Mesenchymal stem cell (in vitro differentiated cells and primary cell): ENCODE measurements at regions not wholly inside any gene's neighbourhood (a gene's known extent, or its start where the extent isn't known, plus 50 kb on each side); places are given as distances from the start of the nearest gene placed in this dataset.
A peak's percentile ranks its signal among the peaks of the same experiment; 100 is the strongest.
"Not testable (repeated sequence)": the region's sequence is repeated elsewhere in the genome, so short reads cannot be mapped to it uniquely, and the experiment has no call there.

Experiments used
- DNase-seq: peaks from one replicate; pipeline ENCODE4 v3.0.0-alpha.2; 2013
- H2AFZ ChIP-seq: one replicate; pipeline ENCODE4 v1.6.1; 2013; ENCODE audit warnings: low read depth, mild to moderate bottlenecking, control low read depth, inconsistent platforms, low read length, moderate library complexity
- H2AK5ac ChIP-seq: 2 replicates; pipeline ENCODE4 v1.6.1; 2013; ENCODE audit warnings: low read length, moderate library complexity, mild to moderate bottlenecking, inconsistent platforms; ENCODE audit not compliant: severe bottlenecking
- H2BK120ac ChIP-seq: one replicate; pipeline ENCODE4 v1.6.1; 2013; ENCODE audit warnings: low read depth, mild to moderate bottlenecking, inconsistent platforms, low read length, moderate library complexity
- H2BK12ac ChIP-seq, 2 experiments: one replicate each; pipeline ENCODE4 v1.6.1; 2013; ENCODE audit warnings: inconsistent platforms in 2 of 2, low read length in 2 of 2, mild to moderate bottlenecking in 2 of 2, moderate library complexity in 2 of 2, control low read depth in 1 of 2
- H2BK15ac ChIP-seq: one replicate; pipeline ENCODE4 v1.6.1; 2013; ENCODE audit warnings: mild to moderate bottlenecking, low read depth, inconsistent platforms; ENCODE audit not compliant: poor library complexity, severe bottlenecking
- H2BK5ac ChIP-seq: 2 replicates; pipeline ENCODE4 v1.6.1; 2013; ENCODE audit warnings: low read depth, mild to moderate bottlenecking, low read length, control low read depth, inconsistent platforms; ENCODE audit not compliant: poor library complexity, severe bottlenecking
- H3K14ac ChIP-seq, 2 experiments: one replicate each; pipeline ENCODE4 v1.6.1; 2013; ENCODE audit warnings: inconsistent platforms in 2 of 2, low read length in 2 of 2, control low read depth in 1 of 2, mild to moderate bottlenecking in 1 of 2, moderate library complexity in 1 of 2
- H3K18ac ChIP-seq, 2 experiments: one replicate each; pipeline ENCODE4 v1.6.1; 2013; ENCODE audit warnings: inconsistent platforms in 2 of 2, low read length in 2 of 2, control low read depth in 1 of 2, low read depth in 1 of 2, mild to moderate bottlenecking in 1 of 2
- H3K23ac ChIP-seq, 2 experiments: one replicate each; pipeline ENCODE4 v1.6.1; 2013; ENCODE audit warnings: inconsistent platforms in 2 of 2, low read length in 2 of 2, mild to moderate bottlenecking in 2 of 2, moderate library complexity in 2 of 2, control low read depth in 1 of 2
- H3K27ac ChIP-seq: 2 replicates; pipeline ENCODE4 v1.5.1; 2013; ENCODE audit warnings: mild to moderate bottlenecking, moderate library complexity, low read length, control low read depth, inconsistent platforms; ENCODE audit not compliant: poor library complexity, severe bottlenecking
- H3K27me3 ChIP-seq, 2 experiments: 2 replicates each; pipeline versions ENCODE4 v1.6.1 to v1.7.0; 2013; ENCODE audit warnings: low read length in 2 of 2, mild to moderate bottlenecking in 2 of 2, moderate library complexity in 2 of 2, control low read depth in 1 of 2, inconsistent platforms in 1 of 2; ENCODE audit not compliant: control insufficient read depth in 1 of 2, insufficient read depth in 1 of 2
- H3K36me3 ChIP-seq, 2 experiments: 2 replicates each; pipeline versions ENCODE4 v1.6.1 to v1.7.0; 2013; ENCODE audit warnings: low read length in 2 of 2, control low read depth in 1 of 2, inconsistent platforms in 1 of 2, low read depth in 1 of 2, mild to moderate bottlenecking in 1 of 2; ENCODE audit not compliant: insufficient read depth in 2 of 2, control insufficient read depth in 1 of 2
- H3K4ac ChIP-seq, 2 experiments: one replicate each; pipeline ENCODE4 v1.6.1; 2013; ENCODE audit warnings: inconsistent platforms in 2 of 2, low read length in 2 of 2, mild to moderate bottlenecking in 2 of 2, moderate library complexity in 2 of 2, control low read depth in 1 of 2, low read depth in 1 of 2
- H3K4me1 ChIP-seq: 2 replicates; pipeline ENCODE4 v1.6.1; 2013; ENCODE audit warnings: low read depth, low read length, control low read depth; ENCODE audit not compliant: control insufficient read depth, insufficient read depth
- H3K4me2 ChIP-seq: 2 replicates; pipeline ENCODE4 v1.6.1; 2013; ENCODE audit warnings: low read length, mild to moderate bottlenecking, inconsistent platforms; ENCODE audit not compliant: poor library complexity, severe bottlenecking
- H3K4me3 ChIP-seq, 2 experiments: 2 replicates each; pipeline versions ENCODE4 v1.5.1 to v1.7.0; 2013; ENCODE audit warnings: low read length in 2 of 2, mild to moderate bottlenecking in 2 of 2, control low read depth in 1 of 2, low read depth in 1 of 2; ENCODE audit not compliant: insufficient read depth in 1 of 2
- H3K79me1 ChIP-seq: replicated peaks from 2 replicates; pipeline ENCODE4 v1.6.1; 2013; ENCODE audit warnings: mild to moderate bottlenecking, control low read depth, low read length, inconsistent platforms; ENCODE audit not compliant: poor library complexity, severe bottlenecking
- H3K9ac ChIP-seq: 2 replicates; pipeline ENCODE4 v1.7.0; 2013; ENCODE audit warnings: mild to moderate bottlenecking, low read length, moderate library complexity
- H3K9me3 ChIP-seq: 2 replicates; pipeline ENCODE4 v1.7.0; 2013; ENCODE audit warnings: mild to moderate bottlenecking, low read length; ENCODE audit not compliant: control insufficient read depth
- H4K8ac ChIP-seq: one replicate; pipeline ENCODE4 v1.6.1; 2013; ENCODE audit warnings: inconsistent platforms, mild to moderate bottlenecking, low read length, moderate library complexity
- H4K91ac ChIP-seq: one replicate; pipeline ENCODE4 v1.6.1; 2013; ENCODE audit warnings: mild to moderate bottlenecking, low read length, inconsistent platforms
- WGBS: methylation state at CpG from one replicate; pipeline ENCODE4 v1.1.7; 2013; ENCODE audit warnings: mixed read lengths; 5-methylcytosine and 5-hydroxymethylcytosine counted together

GRCh38 chr7:16944936-16945335 lies 63.2 kb upstream of the AGR3 start:
- H2BK5ac ChIP-seq: no peak overlapping the region
- H3K36me3 ChIP-seq: peaks cover 0 to 7% of the 10 kb centered on the region in 2 experiments
- no peak overlapping the region for H3K23ac ChIP-seq
- H2BK15ac ChIP-seq: no peak overlapping the region
- 100% methylated on average over 1 of the region's 1 CpG for WGBS
- H4K8ac ChIP-seq: no peak overlapping the region
- no peak overlapping the region for H2AK5ac ChIP-seq
- H3K79me1 ChIP-seq: no peaks in the 10 kb centered on the region
- no peak overlapping the region for H3K14ac ChIP-seq
- H4K91ac ChIP-seq: no peak overlapping the region
- no peak overlapping the region for H2BK12ac ChIP-seq
- no peaks in the 10 kb centered on the region for H3K4me1 ChIP-seq
- H3K27ac ChIP-seq: no peak overlapping the region
- no peak overlapping the region for H3K18ac ChIP-seq
- H3K27me3 ChIP-seq: no peaks in the 10 kb centered on the region
- peaks cover 22% of the 10 kb centered on the region for H3K9me3 ChIP-seq
- H2AFZ ChIP-seq: no peak overlapping the region
- H3K4me3 ChIP-seq: no peak overlapping the region
- DNase-seq: no peak
- H3K9ac ChIP-seq: no peak overlapping the region
- no peak overlapping the region for H2BK120ac ChIP-seq
- no peak overlapping the region for H3K4ac ChIP-seq
- H3K4me2 ChIP-seq: no peak overlapping the region

GRCh38 chr7:16945372-16945771 lies 63.6 kb upstream of the AGR3 start:
- Histone ChIP-seq H3K4me1 (no peaks in the 10 kb centered on the region), H2BK12ac (no peak overlapping the region), H2BK15ac (no peak overlapping the region), H3K27ac (no peak overlapping the region), H2AFZ (no peak overlapping the region), H3K4me3 (no peak overlapping the region), H3K27me3 (no peaks in the 10 kb centered on the region), H3K14ac (no peak overlapping the region), H3K9me3 (peaks cover 22% of the 10 kb centered on the region), H3K4me2 (no peak overlapping the region), H2AK5ac (no peak overlapping the region), H3K36me3 (peaks cover 0 to 7% of the 10 kb centered on the region in 2 experiments), H2BK120ac (peak overlapping the region; percentile 49), H2BK5ac (no peak overlapping the region), H3K18ac (no peak overlapping the region), H4K91ac (no peak overlapping the region), H3K79me1 (no peaks in the 10 kb centered on the region), H4K8ac (no peak overlapping the region), H3K4ac (no peak overlapping the region), H3K23ac (no peak overlapping the region), H3K9ac (no peak overlapping the region)
- no peak for DNase-seq
- WGBS: 96% methylated on average over 5 of the region's 5 CpGs

- H3K18ac ChIP-seq, H3K4ac ChIP-seq, H2BK12ac ChIP-seq: not testable (repeated sequence)
These were observed 66.3 kb upstream of the AGR3 start for GRCh38 chr7:16948110-16948509.

GRCh38 chr7:16951483-16952080 lies 69.8 kb upstream of the AGR3 start:
- no peak overlapping the region for H2BK15ac ChIP-seq
- no peak for DNase-seq
- H3K27me3 ChIP-seq: no peaks in the 10 kb centered on the region
- no peak overlapping the region for H2AK5ac ChIP-seq
- H3K18ac ChIP-seq: no peak overlapping the region
- WGBS: 99% methylated on average over 3 of the region's 3 CpGs
- H3K4me3 ChIP-seq: peak overlapping the region in 1 of 2 experiments; percentile 60
- peak overlapping the region; percentile 59 for H3K9ac ChIP-seq
- H3K36me3 ChIP-seq: no peaks in the 10 kb centered on the region
- no peak overlapping the region for H3K4ac ChIP-seq
- no peaks in the 10 kb centered on the region for H3K79me1 ChIP-seq
- no peak overlapping the region for H2BK5ac ChIP-seq
- peaks cover 10% of the 10 kb centered on the region for H3K9me3 ChIP-seq
- H4K91ac ChIP-seq: no peak overlapping the region
- H3K23ac ChIP-seq: no peak overlapping the region
- H4K8ac ChIP-seq: no peak overlapping the region
- peak overlapping the region; percentile 26 for H3K27ac ChIP-seq
- no peak overlapping the region for H2BK120ac ChIP-seq
- H3K4me1 ChIP-seq: no peaks in the 10 kb centered on the region
- H2BK12ac ChIP-seq: no peak overlapping the region
- H3K14ac ChIP-seq: no peak overlapping the region
- no peak overlapping the region for H2AFZ ChIP-seq
- H3K4me2 ChIP-seq: no peak overlapping the region

More at GRCh38 chr7:16948110-16948509, 66.3 kb upstream of the AGR3 start:
- H3K4me1 ChIP-seq, H3K27me3 ChIP-seq, H2BK120ac ChIP-seq, H3K23ac ChIP-seq, H3K9ac ChIP-seq, H4K8ac ChIP-seq, H3K14ac ChIP-seq, H2AFZ ChIP-seq, H3K27ac ChIP-seq, H2BK15ac ChIP-seq, H2BK5ac ChIP-seq, H3K36me3 ChIP-seq, H3K4me2 ChIP-seq, H2AK5ac ChIP-seq, H3K4me3 ChIP-seq, H3K79me1 ChIP-seq, H4K91ac ChIP-seq, DNase-seq: not testable (repeated sequence)
- 90% methylated on average over 4 of the region's 4 CpGs for WGBS
- H3K9me3 ChIP-seq: peaks cover 22% of the 10 kb centered on the region
